ENCODE measurements at regions not wholly inside any gene's neighbourhood (a gene's known extent, or its start where the extent isn't known, plus 50 kb on each side); places are given as distances from the start of the nearest gene placed in this dataset.

DNA sequence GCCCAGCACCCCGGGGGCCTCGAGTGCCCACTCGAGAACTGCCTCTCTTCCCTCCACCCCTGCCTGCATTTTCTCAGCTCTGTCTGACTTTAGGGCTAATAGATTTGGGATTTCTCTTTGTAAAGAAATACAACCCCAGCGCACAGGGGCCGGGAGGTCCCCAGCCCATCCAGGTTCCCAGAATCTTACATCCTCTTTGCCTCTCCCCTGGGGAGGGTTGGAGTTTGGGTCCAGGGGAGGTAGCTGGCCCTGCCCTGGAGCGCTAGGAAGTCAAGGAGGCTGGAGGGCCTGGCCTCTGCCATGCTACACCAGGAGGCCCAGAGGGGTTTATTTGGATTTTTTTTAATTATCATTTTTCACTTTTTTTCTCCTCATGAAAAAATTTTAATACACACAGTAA, 65.7 kb upstream of the LMO1 start:
- Histone ChIP-seq H3K27ac (no peak overlapping the region), H3K36me3 (no peaks in the 10 kb centered on the region), H3K4me3 (peak overlapping the region; percentile 22), H3K27me3 (peaks cover 5% of the 10 kb centered on the region; the same call in 1 of the 2 replicates), H3K4me1 (peaks cover 3% of the 10 kb centered on the region; the same call in 1 of the 2 replicates), H3K9me3 (replicated peaks) (no peaks in the 10 kb centered on the region)
- no peak for DNase-seq

DNA sequence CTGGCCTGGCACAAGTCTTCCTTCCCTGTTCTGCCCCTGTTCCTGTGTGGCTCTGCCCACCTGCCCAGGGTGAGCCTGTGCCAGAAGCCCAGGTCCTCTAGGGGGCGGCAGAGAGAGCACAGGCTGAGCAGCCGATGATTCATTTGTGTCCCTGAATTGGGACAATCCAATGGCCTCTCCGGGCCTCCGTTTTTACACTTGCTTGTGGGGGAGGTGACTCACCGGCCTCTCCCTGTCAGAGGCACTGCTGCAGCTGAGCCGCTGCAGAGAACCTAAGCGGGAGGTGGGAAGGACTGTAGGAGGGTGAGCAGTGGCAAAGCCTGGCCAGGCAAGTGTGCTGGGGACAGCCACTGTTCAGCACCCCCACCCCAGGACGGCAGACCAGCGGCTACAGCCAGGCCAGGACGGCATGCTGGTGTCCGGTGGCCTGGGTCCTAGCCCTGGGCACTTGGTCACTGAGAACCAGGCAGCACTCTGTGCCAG, 65.2 kb upstream of the LMO1 start:
- Histone ChIP-seq H3K27ac (no peak overlapping the region), H3K4me3 (peak overlapping the region; percentile 22), H3K36me3 (no peaks in the 10 kb centered on the region), H3K9me3 (replicated peaks) (no peaks in the 10 kb centered on the region), H3K27me3 (peaks cover 5% of the 10 kb centered on the region; the same call in 1 of the 2 replicates), H3K4me1 (peaks cover 3% of the 10 kb centered on the region; the same call in 1 of the 2 replicates)
- DNase-seq, result peak; percentile 93 to 96

DNA sequence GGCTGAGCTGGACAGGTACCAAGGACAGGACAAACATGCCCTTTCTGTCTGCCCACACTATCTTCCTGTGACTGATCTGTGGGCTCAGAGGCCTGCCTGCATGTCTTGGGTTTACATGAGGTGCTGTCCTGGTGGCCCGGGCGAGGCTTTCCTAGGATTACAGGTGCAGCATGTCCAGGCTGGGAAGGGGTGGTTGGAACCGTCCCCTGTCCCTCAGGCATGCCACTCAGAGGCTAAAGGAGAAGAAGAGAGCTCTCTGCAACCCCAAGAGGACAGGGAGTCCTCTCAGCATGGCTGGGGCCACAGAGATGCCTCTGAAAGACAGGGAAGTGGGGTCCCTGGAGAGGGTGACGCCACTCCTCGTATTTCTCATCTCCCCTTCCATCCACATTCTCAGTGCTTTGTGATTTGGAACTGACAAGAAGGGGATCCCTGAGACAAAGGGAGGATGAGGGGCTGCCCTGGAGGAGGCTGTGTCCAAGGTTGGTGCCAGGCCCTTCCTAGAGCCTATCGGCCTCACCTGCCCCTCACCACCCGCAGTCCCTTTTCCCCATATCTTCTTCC, 64.6 kb upstream of the LMO1 start:
- no peak overlapping the region for H3K27ac ChIP-seq
- H3K9me3 ChIP-seq (replicated peaks), result no peaks in the 10 kb centered on the region
- peaks cover 5% of the 10 kb centered on the region; the same call in 1 of the 2 replicates for H3K27me3 ChIP-seq
- no peaks in the 10 kb centered on the region for H3K36me3 ChIP-seq
- no peak for DNase-seq
- H3K4me3 ChIP-seq, result no peak overlapping the region
- H3K4me1 ChIP-seq, result peaks cover 3% of the 10 kb centered on the region; the same call in 1 of the 2 replicates

DNA sequence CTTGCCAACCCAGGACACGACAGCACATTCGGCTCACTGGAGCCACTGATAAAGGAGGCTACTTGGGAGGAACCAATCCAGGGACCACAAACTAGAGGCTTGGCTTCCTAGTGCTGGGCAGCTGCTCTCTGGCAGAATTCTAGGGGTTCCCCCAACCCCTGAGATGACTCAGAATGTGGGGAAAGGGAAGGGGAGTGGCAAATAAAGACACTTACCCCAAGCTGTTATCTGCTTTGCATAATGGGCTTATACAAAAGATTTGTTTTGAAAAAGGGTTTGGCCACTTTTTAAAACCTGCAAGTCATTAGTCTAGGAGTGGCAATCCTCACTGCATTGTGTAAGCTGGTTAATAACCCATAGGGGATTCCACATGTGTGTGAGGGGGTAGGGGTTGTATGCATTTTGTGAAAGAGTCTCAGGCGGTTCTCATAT, 64.1 kb upstream of the LMO1 start:
- peaks cover 3% of the 10 kb centered on the region; the same call in 1 of the 2 replicates for H3K4me1 ChIP-seq
- no peak for DNase-seq
- H3K4me3 ChIP-seq, result no peak overlapping the region
- H3K27ac ChIP-seq, result no peak overlapping the region
- H3K36me3 ChIP-seq, result no peaks in the 10 kb centered on the region
- H3K9me3 ChIP-seq (replicated peaks), result no peaks in the 10 kb centered on the region
- peaks cover 5% of the 10 kb centered on the region; the same call in 1 of the 2 replicates for H3K27me3 ChIP-seq

DNA sequence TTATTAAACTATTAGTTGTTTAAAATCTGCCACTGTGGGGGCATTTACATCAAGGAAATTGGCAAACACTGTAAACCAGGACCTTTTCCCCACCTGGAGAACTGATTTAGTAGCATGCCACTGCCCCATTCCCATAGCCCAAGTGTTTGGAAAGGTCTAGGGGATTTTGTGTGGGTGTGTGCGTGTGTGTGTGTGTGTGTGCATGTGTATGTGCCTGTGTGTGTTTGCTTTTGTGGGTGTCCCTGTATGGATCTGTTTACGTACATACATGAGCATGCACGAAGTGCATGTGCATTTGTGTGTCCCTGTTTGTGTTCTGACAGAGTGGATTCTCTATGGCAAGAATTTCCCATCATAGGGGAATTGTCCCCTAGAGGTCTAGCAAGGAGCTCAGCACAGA, 62.7 kb upstream of the LMO1 start:
- Histone ChIP-seq H3K4me1 (peaks cover 3% of the 10 kb centered on the region; the same call in 1 of the 2 replicates), H3K4me3 (no peak overlapping the region), H3K27me3 (peaks cover 5% of the 10 kb centered on the region; the same call in 1 of the 2 replicates), H3K9me3 (replicated peaks) (no peaks in the 10 kb centered on the region), H3K36me3 (no peaks in the 10 kb centered on the region), H3K27ac (no peak overlapping the region)
- no peak for DNase-seq

DNA sequence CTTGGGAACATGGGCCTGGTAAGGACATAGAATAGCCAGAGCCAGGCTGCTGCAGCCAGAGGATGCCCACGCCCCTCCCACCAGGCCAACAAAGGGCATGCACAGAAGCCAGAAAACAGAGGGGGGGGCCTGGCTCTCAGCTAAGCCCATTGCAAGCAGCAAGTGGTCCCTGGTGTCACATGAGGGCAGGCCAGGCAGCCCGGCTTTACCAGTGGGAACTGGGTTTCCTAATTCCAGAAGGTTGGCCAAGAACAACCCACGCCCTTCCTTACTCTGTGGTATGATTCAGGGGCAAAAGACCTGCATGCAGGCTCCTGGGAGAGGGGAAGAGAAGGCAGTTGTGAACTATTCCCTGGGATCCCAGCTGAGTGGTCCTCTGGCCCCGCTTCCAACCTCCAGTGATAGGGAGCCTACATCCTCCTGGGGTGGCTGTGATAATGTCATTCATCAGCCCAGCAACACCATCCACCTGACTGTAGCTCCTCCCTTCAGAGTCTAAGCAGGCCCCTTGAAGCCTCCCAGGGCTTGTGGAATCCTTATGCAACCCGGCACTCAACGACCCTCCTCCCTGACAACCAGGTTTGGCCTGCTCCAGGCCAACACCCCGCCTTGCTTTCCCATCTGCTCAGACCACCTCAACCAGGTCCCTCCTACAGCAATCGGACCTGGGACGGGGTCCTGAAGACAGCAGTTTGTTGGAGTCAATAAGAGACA, 62.1 kb upstream of the LMO1 start:
- H3K4me1 ChIP-seq, result peaks cover 3% of the 10 kb centered on the region; the same call in 1 of the 2 replicates
- no peak overlapping the region for H3K27ac ChIP-seq
- H3K27me3 ChIP-seq, result peaks cover 5% of the 10 kb centered on the region; the same call in 1 of the 2 replicates
- no peak for DNase-seq
- no peaks in the 10 kb centered on the region for H3K36me3 ChIP-seq
- H3K4me3 ChIP-seq, result no peak overlapping the region
- no peaks in the 10 kb centered on the region for H3K9me3 ChIP-seq (replicated peaks)

DNA sequence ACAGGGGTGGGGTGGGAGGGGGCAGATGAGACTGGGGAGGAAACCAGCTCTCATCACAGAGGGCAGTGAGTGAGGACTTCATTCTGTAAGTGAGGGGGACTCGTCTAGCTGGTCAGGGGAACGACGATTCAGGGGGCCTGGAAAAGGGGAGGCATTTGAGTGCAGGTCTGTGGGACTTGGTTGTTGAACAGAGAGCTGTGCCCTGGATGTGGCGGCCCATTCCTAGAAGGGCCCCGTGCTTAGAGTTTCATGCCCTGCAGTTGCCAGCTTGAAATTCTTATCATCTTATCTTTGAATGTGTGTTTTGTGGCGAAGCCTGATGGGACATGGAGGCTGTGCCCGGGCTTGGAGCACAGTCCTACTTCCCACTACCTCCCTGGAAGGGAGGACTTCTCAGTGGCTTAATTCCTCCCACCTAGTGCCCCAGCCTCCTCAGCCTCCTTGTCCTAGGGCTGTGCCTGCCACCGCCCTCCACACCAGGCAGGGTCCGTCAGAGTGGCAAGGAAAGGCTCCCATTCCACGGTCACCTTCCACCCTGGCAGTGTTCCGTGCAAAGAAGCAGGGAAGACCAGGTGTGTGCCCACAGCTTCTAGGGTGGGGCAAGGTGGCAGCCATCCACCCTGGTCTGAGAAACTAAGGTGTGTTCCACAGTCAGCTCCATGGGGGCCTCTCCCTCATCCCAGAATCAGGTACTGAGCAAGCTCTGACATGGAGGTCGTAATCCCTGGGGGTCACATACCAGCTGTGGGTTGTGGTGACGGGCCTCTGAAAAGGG, 59.7 kb upstream of the LMO1 start:
- H3K27ac ChIP-seq, result no peak overlapping the region
- no peaks in the 10 kb centered on the region for H3K9me3 ChIP-seq (replicated peaks)
- no peak overlapping the region for H3K4me3 ChIP-seq
- no peak for DNase-seq
- no peaks in the 10 kb centered on the region for H3K4me1 ChIP-seq
- H3K36me3 ChIP-seq, result no peaks in the 10 kb centered on the region
- H3K27me3 ChIP-seq, result peaks cover 5% of the 10 kb centered on the region; the same call in 1 of the 2 replicates

DNA sequence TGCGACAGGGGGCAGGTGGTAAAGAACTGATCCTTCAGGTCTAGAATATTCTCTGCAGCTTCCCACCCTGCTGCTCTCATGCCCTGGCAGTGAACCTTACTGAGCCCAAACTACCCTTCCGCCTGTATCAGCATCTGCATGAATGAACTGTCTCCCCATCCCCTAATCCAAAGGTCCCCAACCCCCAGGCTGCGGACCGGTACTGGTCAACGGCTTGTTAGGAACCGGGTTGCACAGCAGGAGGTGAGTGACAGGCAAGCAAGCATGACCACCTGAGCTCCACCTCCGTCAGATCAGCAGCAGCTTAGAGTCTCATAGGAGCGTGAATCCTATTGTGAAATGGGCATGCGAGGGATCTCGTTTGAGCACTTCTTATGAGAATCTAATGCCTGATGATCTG, 58.2 kb upstream of the LMO1 start:
- H3K4me1 ChIP-seq, result no peaks in the 10 kb centered on the region
- no peak for DNase-seq
- no peaks in the 10 kb centered on the region for H3K36me3 ChIP-seq
- peaks cover 8% of the 10 kb centered on the region for H3K27me3 ChIP-seq
- H3K9me3 ChIP-seq (replicated peaks), result no peaks in the 10 kb centered on the region
- H3K4me3 ChIP-seq, result no peak overlapping the region
- no peak overlapping the region for H3K27ac ChIP-seq

DNA sequence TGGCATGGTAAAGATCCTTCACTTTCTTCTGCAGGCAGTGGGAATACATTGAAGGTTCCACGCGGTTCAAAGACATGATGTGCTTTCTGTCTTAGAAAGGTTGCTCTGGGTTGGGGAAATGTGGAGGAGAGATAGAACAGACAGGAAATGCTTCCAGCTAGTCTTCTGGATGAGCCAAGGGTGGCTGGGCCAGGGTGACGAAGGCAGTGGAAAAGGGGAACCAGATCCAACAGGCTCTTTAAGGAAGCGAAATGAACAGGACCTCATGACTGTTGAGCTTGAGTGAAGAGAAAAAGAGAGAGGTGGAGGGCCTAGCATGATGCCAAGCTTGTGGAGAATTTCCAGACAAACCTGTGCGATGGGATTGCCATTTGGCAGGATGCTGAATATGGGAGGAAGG, 56.4 kb upstream of the LMO1 start:
- H3K27me3 ChIP-seq, result peaks cover 21% of the 10 kb centered on the region
- no peaks in the 10 kb centered on the region for H3K9me3 ChIP-seq (replicated peaks)
- no peak overlapping the region for H3K27ac ChIP-seq
- H3K36me3 ChIP-seq, result no peaks in the 10 kb centered on the region
- no peak for DNase-seq
- 0 out of 2 replicates have a peak, but pooled peaks cover 4% of the 10 kb centered on the region for H3K4me1 ChIP-seq
- no peak overlapping the region for H3K4me3 ChIP-seq

DNA sequence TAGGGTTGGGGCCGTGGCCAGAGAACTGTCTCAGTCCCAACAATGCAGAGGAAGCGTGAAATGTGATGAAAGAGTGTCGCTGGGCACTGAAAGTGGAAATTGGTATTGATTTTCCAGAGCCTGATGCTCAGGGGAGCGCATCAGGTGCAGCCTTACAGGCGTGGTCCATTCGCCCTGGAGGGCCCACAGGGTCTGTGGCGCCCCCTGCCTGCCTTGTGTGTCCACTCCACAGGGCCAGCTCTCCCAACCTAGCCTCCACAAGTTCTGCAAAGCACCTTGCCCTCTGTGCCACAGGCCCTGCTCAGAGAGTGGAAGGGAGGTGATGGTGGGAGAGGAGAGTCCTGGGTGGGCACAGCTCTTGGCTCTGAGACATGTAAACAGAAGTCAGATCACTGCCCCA, 54.9 kb upstream of the LMO1 start:
- H3K27ac ChIP-seq, result no peak overlapping the region
- no peak overlapping the region for H3K4me3 ChIP-seq
- 0 out of 2 replicates have a peak, but pooled peaks cover 4% of the 10 kb centered on the region for H3K4me1 ChIP-seq
- DNase-seq, result peak in 1 of 2 experiments; percentile 41
- H3K9me3 ChIP-seq (replicated peaks), result no peaks in the 10 kb centered on the region
- peaks cover 32% of the 10 kb centered on the region for H3K27me3 ChIP-seq
- H3K36me3 ChIP-seq, result no peaks in the 10 kb centered on the region

DNA sequence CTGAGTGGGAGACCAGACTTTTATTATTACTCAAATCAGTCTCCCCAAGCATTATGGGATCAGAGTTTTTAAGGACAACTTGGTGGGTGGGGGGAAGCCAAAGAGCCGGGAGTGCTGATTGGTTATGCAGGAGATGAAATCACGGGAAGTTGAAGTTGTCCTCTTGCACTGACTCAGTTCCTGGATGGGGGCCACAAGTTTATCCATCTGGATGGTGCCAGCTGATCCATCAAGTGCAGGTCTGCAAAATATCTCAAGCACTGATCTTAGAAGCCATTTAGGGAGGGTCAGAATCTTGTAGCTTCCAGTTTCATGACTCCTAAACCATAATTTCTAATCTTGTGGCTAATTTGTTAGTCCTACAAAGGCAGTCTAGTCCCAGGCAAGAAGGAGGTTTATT, 53.5 kb upstream of the LMO1 start:
- Histone ChIP-seq H3K27me3 (peaks cover 35% of the 10 kb centered on the region), H3K4me1 (0 out of 2 replicates have a peak, but pooled peaks cover 4% of the 10 kb centered on the region), H3K27ac (no peak overlapping the region), H3K4me3 (no peak overlapping the region), H3K9me3 (replicated peaks) (no peaks in the 10 kb centered on the region), H3K36me3 (no peaks in the 10 kb centered on the region)
- no peak for DNase-seq

DNA sequence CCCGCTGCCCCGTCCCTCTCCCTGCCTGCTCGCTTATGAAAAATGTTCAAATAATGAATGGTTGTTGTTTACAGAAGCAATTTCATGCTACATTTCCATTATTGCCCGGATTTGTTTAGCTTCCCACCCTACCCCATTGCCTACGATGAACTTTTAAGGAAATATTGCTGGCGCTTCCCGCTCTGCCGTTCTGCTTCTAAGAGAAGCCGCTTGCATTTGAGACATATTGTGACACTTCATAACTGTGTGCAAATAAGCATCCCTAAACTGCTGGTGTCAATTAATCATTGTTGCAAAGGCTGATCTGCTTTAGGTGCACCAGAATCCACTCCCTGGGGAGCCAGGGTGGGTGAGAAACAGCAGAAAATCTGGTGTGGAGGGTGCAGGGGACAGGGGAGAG, 52.3 kb upstream of the LMO1 start:
- Histone ChIP-seq H3K9me3 (replicated peaks) (no peaks in the 10 kb centered on the region), H3K36me3 (no peaks in the 10 kb centered on the region), H3K4me1 (0 out of 2 replicates have a peak, but pooled peaks cover 4% of the 10 kb centered on the region), H3K27ac (no peak overlapping the region), H3K27me3 (peaks cover 35% of the 10 kb centered on the region), H3K4me3 (no peak overlapping the region)
- no peak for DNase-seq

DNA sequence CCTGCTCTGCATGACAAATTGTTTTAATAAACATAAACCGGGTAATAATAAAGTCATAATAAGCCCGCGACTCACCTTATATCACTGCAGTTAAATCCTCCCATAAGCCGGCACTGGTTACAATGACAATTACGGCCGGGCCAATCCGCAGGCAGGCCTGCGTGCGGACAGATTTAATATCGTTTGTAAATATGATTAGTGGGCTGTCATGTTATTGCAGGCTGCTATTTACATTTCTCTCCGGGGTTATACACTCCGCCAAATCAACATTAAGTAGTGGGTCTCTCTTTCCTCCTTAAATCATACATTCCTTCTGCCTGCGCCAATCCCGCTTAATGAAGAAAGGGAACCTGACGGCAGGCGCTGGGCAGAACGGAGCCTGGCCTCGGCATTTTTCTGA, 51.8 kb upstream of the LMO1 start:
- Histone ChIP-seq H3K4me3 (peak overlapping the region; percentile 15; the same call in 1 of the 2 replicates), H3K4me1 (0 out of 2 replicates have a peak, but pooled peaks cover 4% of the 10 kb centered on the region), H3K9me3 (replicated peaks) (no peaks in the 10 kb centered on the region), H3K36me3 (no peaks in the 10 kb centered on the region), H3K27ac (no peak overlapping the region), H3K27me3 (peaks cover 35% of the 10 kb centered on the region)
- DNase-seq, result no peak

DNA sequence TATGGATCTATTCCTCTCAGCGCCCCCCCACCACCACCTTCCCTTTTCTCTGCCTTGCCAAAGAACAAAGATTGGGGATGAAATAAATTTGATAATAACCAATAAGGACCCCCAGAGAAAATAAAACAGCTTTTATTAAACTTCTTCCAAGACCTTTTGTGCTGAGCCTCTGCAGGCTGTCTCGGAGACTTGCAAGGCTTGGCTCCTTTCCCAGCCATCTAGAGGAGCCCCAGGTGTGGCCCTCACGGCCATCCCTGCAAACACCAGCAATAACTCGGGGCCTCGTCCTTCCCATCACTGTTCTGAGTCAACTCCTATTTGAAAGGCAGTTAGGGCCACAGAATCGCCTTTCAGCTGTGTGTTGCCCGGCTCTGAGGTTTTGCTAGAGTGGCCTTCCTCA, 51.2 kb upstream of the LMO1 start:
- Histone ChIP-seq H3K4me3 (no peak overlapping the region), H3K27me3 (peaks cover 35% of the 10 kb centered on the region), H3K4me1 (0 out of 2 replicates have a peak, but pooled peaks cover 4% of the 10 kb centered on the region), H3K9me3 (replicated peaks) (no peaks in the 10 kb centered on the region), H3K27ac (no peak overlapping the region), H3K36me3 (no peaks in the 10 kb centered on the region)
- no peak for DNase-seq

Measured in SJCRH30 (cell line).